HL-60 (cell line): ENCODE measurements at regions not wholly inside any gene's neighbourhood (a gene's known extent, or its start where the extent isn't known, plus 50 kb on each side); places are given as distances from the start of the nearest gene placed in this dataset.

Experiments used
- DNase-seq, 2 experiments: peaks; one replicate each; pipeline ENCODE4 v3.0.0-alpha.2; 2010 to 2020; ENCODE audit warnings: low read depth in 1 of 2, low spot score in 1 of 2
- H3K27ac ChIP-seq: fragments of 250-450 bp; sonication (Bioruptor Pico); replicated peaks from 2 replicates; pipeline ENCODE4 v1.5.1; 2020; ENCODE audit warnings: mild to moderate bottlenecking, moderate library complexity
- H3K27me3 ChIP-seq: fragments of 250-450 bp; sonication (Bioruptor Pico); 2 replicates; pipeline ENCODE4 v1.5.1; 2021; ENCODE audit warnings: mild to moderate bottlenecking, moderate library complexity; ENCODE audit not compliant: insufficient read depth, poor library complexity, severe bottlenecking
- H3K4me3 ChIP-seq: replicated peaks from 2 replicates; pipeline ENCODE4 v1.5.1; 2011; ENCODE audit warnings: mild to moderate bottlenecking, control low read depth, low read length; ENCODE audit not compliant: insufficient read depth
- GABPA ChIP-seq: IDR thresholded peaks from 2 replicates; pipeline ENCODE4 v1.6.1; 2012; ENCODE audit warnings: low read depth
- POLR2AphosphoS5 ChIP-seq: IDR thresholded peaks from 2 replicates; pipeline ENCODE4 v1.6.1; 2012; ENCODE audit warnings: low read depth
- SPI1 ChIP-seq: IDR thresholded peaks from 2 replicates; pipeline ENCODE4 v1.6.1; 2012; ENCODE audit warnings: low read depth, mild to moderate bottlenecking, borderline replicate concordance
- TF ChIP-seq, protein P1 (sequence below): IDR thresholded peaks from 2 replicates; pipeline ENCODE4 v1.6.1; 2012; ENCODE audit warnings: low read depth; ENCODE audit not compliant: insufficient replicate concordance
- TF ChIP-seq, protein P2 (sequence below): IDR thresholded peaks from one replicate; pipeline ENCODE4 v1.5.1; 2011; ENCODE audit warnings: low read length, control low read depth, inconsistent platforms; ENCODE audit not compliant: insufficient read depth

DNA sequence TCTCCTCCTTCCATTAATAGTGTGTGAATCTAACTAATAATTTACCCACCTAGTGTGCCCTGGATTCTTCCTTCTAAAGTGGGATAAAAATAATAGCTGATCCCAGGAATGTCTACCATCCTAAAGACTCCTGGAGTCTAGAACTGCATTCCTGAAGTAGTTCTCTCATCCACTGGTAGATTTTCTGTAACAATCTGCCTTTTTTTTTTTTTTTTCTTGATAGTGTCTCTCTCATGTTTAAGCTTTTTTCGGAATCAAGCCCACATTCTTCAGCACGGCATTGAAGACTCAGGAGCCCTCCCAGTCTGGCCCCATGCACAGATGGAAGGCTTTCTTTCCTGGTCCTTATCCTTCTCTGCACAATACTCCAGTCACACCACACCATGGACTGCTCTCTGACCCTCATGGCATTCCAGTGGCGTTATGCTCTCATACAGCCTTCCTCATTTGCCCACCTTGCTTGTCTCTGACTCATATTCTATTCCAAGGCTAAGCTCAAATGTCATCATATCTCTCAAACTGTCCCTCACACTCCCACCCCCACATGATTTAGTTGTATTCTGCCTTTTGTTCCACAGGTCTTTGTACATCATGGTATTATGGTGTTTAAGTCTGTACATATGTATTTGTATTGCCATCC is 68.7 kb upstream of the FRY start:
- H3K27ac ChIP-seq, result no peak overlapping the region
- DNase-seq, result no peak
- no peaks in the 10 kb centered on the region for H3K27me3 ChIP-seq
- H3K4me3 ChIP-seq, result no peak overlapping the region
- no peak for TF ChIP-seq SPI1
- no peak for TF ChIP-seq POLR2AphosphoS5

DNA sequence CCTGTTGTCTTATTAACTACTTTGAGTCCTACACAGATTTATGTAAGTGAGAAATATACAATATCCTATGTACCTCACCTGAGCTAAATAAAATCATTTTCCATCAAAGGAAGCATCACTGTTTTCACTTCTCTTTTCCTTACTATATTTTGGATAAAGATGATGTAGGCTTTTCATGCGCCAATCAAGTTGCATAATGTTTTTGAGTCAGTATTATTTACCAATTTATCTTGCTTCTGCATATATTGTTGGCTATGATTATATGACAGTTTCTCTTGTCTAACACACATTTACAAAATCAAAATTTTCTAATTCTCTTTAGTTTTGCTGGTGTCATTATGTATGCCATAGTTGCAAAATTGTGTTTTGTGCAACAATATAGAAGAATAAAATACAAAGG is 67.9 kb upstream of the FRY start:
- no peak for DNase-seq
- Histone ChIP-seq H3K27ac (no peak overlapping the region), H3K27me3 (no peaks in the 10 kb centered on the region), H3K4me3 (no peak overlapping the region)
- TF ChIP-seq GABPA, result no peak
- TF ChIP-seq, protein P1, sequence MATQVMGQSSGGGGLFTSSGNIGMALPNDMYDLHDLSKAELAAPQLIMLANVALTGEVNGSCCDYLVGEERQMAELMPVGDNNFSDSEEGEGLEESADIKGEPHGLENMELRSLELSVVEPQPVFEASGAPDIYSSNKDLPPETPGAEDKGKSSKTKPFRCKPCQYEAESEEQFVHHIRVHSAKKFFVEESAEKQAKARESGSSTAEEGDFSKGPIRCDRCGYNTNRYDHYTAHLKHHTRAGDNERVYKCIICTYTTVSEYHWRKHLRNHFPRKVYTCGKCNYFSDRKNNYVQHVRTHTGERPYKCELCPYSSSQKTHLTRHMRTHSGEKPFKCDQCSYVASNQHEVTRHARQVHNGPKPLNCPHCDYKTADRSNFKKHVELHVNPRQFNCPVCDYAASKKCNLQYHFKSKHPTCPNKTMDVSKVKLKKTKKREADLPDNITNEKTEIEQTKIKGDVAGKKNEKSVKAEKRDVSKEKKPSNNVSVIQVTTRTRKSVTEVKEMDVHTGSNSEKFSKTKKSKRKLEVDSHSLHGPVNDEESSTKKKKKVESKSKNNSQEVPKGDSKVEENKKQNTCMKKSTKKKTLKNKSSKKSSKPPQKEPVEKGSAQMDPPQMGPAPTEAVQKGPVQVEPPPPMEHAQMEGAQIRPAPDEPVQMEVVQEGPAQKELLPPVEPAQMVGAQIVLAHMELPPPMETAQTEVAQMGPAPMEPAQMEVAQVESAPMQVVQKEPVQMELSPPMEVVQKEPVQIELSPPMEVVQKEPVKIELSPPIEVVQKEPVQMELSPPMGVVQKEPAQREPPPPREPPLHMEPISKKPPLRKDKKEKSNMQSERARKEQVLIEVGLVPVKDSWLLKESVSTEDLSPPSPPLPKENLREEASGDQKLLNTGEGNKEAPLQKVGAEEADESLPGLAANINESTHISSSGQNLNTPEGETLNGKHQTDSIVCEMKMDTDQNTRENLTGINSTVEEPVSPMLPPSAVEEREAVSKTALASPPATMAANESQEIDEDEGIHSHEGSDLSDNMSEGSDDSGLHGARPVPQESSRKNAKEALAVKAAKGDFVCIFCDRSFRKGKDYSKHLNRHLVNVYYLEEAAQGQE, result no peak
- no peak for TF ChIP-seq POLR2AphosphoS5
- TF ChIP-seq, protein P2, sequence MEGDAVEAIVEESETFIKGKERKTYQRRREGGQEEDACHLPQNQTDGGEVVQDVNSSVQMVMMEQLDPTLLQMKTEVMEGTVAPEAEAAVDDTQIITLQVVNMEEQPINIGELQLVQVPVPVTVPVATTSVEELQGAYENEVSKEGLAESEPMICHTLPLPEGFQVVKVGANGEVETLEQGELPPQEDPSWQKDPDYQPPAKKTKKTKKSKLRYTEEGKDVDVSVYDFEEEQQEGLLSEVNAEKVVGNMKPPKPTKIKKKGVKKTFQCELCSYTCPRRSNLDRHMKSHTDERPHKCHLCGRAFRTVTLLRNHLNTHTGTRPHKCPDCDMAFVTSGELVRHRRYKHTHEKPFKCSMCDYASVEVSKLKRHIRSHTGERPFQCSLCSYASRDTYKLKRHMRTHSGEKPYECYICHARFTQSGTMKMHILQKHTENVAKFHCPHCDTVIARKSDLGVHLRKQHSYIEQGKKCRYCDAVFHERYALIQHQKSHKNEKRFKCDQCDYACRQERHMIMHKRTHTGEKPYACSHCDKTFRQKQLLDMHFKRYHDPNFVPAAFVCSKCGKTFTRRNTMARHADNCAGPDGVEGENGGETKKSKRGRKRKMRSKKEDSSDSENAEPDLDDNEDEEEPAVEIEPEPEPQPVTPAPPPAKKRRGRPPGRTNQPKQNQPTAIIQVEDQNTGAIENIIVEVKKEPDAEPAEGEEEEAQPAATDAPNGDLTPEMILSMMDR, result no peak
- no peak for TF ChIP-seq SPI1

DNA sequence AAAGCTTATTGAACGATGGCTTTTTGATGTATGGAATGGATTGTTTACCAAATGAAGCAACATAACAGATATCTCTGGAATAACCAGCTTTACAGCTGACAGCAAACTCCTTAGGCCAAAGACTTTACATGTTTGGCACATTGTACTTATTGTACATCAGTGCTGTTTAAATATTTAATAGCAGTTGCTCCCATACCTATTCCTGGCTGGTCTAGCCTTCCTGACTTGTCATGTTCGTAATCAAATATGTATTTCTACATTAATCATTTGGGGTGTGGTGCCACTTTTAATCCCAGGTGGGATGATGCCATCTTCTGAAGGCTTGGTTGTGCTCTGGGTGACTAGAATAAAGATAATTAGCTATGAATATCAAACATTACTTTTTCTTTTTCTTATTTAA is 67.4 kb upstream of the FRY start:
- Histone ChIP-seq H3K27ac (no peak overlapping the region), H3K4me3 (no peak overlapping the region), H3K27me3 (no peaks in the 10 kb centered on the region)
- no peak for DNase-seq
- TF ChIP-seq SPI1, result no peak
- TF ChIP-seq, protein P2, result no peak
- TF ChIP-seq POLR2AphosphoS5, result no peak
- no peak for TF ChIP-seq GABPA
- TF ChIP-seq, protein P1, result no peak

DNA sequence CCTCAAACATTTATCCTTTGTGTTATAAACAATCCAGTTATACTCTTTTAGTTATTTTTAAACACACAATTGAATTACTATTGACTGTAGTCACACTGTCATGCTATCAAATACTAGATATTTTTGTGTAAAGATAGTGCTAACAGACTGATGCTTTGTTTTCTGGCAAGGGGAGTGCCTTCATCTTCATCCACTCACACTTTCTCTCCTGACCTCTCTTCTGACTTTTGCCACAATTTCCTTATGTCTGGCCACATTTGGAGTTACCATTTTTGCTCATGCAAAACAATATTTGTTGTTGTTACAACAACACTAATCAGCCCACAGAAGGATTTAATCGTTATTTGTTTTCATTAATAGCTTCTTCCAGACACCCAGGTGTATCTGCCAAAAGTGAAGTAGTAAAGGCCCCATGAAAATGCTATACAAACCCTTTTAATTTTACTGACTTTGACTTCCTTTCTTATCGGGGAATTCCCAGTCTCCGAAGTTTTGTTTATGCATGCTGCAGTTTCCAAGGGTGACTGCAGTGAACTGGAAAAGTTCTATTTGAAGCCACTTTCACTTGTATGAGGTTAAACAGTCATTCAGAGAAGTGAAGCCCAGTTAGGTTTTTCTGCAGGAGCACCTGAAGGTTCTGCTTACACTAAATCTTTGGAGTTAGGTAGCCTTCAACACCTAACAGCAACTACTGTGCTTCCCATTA is 66.1 kb upstream of the FRY start:
- TF ChIP-seq POLR2AphosphoS5 (no peak), GABPA (no peak), SPI1 (no peak)
- TF ChIP-seq, protein P1, result no peak
- TF ChIP-seq, protein P2, result no peak
- no peak overlapping the region for H3K4me3 ChIP-seq
- H3K27me3 ChIP-seq, result no peaks in the 10 kb centered on the region
- no peak overlapping the region for H3K27ac ChIP-seq
- no peak for DNase-seq
